ENCODE measurements at regions not wholly inside any gene's neighbourhood (a gene's known extent, or its start where the extent isn't known, plus 50 kb on each side); places are given as distances from the start of the nearest gene placed in this dataset.

DNA sequence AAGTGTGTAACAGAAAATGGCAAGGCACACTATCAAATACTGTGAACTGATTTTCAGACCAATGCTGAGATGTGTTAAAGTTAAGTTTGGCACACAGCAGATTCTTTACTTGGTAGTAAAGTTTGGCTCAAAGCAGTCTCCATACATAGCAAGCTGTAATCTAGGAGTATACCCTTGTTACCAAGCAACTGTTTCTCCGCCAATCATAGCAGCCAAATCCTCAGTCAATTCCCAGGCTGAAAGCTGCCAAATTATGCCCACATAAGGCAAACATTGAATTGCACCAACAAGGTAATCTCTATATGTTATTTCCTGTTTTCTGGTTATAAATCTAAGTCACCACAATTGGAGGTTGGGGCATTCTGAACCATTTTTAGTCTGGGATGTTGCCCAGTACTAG lies 345.7 kb downstream of the DEPDC1B start:
- 68 to 81% methylated on average over 1 of the region's 1 CpG for WGBS, 2 donors
- no peak overlapping the region for H3K4me3 ChIP-seq (ENCODE audit: low read depth, poor library complexity, severe bottlenecking)
- no peak for DNase-seq (ENCODE audit: low spot score in 2 of 2)
- TF ChIP-seq POLR2A (IDR thresholded peaks at IDR 0.05) (no peak), CTCF (IDR thresholded peaks at IDR 0.05) (no peak)
- intact Hi-C loops (cut with DNase I; ENCODE audit: low total_unique reads): no loop called here

DNA sequence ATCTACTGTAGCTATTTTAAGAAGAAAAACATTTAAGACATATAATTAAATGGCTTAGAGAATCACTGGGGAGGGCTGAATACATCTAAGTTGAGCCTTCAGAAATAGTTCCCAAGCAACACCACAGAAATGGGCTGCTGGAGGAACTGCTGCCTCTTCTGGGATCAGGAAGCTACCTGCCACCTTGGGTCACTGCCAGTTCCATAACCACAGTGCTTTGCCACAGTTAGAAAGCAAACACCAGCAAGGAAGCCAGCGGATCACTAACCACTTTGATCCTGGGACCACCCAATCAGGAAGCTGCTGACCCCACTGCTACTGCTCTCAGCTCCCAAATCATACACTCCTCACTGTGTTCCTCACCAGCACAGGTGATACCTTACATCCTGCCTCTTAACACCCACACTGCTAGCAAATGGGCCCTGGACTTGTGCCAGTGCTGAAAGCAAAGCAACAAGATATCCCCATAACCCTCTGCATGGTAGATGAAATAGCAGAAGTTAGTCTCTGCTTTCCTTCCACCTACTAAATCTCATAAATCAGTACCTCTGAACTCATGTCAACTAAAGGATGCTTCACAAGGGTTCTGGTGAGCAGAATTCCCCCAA lies 346.9 kb downstream of the DEPDC1B start:
- TF ChIP-seq CTCF (IDR thresholded peaks at IDR 0.05) (no peak), POLR2A (IDR thresholded peaks at IDR 0.05) (no peak)

DNA sequence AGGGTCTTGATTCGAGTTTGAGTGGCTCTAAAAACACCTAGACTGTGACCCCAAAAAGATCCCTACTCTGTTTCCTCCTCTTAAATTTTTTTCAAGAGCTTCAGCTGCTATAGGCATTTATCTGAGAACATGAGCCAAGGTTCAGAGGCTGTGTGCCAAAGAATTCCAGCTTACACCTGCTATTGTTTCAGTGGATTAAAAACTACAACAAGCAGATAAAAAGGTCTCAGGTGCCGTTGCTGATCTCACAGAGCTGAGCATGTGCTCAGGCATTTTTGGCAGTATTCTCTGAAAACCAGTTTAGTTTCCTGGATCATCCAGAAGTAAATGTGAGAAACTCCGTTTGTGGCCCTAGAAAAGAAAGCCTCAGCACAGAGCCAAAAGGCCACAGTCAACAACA lies 349.2 kb downstream of the DEPDC1B start:
- WGBS, 2 donors: 53 to 55% methylated on average over 3 of the region's 3 CpGs
- intact Hi-C loops (cut with DNase I; ENCODE audit: low total_unique reads): no loop called here
- TF ChIP-seq POLR2A (IDR thresholded peaks at IDR 0.05) (no peak), CTCF (IDR thresholded peaks at IDR 0.05) (no peak)
- DNase-seq (ENCODE audit: low spot score in 2 of 2): no peak
- H3K4me3 ChIP-seq (ENCODE audit: low read depth, poor library complexity, severe bottlenecking): no peak overlapping the region

More for the DNA sequence above, 346.9 kb downstream of the DEPDC1B start:
- no peak overlapping the region for H3K4me3 ChIP-seq (ENCODE audit: low read depth, poor library complexity, severe bottlenecking)
- DNase-seq (ENCODE audit: low spot score in 2 of 2): no peak
- 67 to 73% methylated on average over 1 of the region's 1 CpG for WGBS, 2 donors
- intact Hi-C loops (cut with DNase I; ENCODE audit: low total_unique reads): no loop called here

DNA sequence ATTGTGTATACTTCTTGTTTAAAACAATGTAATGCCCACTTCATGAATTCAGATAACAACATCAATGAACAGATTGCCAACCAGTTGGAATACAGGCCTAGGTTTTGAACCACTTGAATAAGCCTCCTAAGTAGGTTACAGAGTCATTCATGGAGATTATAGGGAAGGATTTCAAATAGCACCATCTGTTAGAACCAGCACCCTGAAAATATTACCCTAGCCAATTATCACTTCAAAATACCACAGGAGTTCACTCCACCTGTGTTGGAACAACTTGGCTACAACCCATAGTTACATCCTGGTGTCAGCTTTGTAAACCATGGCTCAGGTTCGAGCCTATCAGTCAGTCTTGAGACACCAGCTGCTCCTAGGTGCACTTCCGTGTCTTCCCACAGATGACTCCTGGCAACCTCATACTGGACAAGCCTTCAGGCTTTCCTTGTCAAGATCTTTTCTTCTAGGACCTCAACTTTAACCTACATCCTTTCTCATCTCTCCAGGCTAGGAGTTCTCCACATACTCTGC lies 350.0 kb downstream of the DEPDC1B start:
- H3K4me3 ChIP-seq (ENCODE audit: low read depth, poor library complexity, severe bottlenecking): no peak overlapping the region
- TF ChIP-seq CTCF (IDR thresholded peaks at IDR 0.05) (no peak), POLR2A (IDR thresholded peaks at IDR 0.05) (no peak)
- intact Hi-C loops (cut with DNase I; ENCODE audit: low total_unique reads): no loop called here
- DNase-seq (ENCODE audit: low spot score in 2 of 2): no peak
- WGBS, 2 donors: 89 to 91% methylated on average over 2 of the region's 2 CpGs

DNA sequence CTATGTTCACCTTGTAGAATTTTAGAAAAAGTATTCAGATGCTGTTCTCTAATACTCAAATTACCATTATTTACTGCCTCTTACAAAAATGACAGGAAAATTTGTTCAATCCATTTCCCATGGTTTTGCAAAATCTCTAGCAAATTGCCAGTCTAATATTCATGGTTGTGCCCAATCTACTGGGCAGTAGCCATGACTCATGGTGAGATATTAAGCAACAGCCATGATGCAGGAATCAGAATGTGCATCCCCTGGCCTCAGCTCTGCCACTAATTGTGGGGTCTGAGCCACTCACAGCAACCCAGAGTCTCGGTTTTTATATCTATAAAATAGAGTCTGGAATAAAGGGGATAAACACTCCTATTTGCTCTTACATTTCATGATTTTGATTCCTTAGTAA lies 353.6 kb downstream of the DEPDC1B start:
- no peak overlapping the region for H3K4me3 ChIP-seq (ENCODE audit: low read depth, poor library complexity, severe bottlenecking)
- TF ChIP-seq CTCF (IDR thresholded peaks at IDR 0.05) (no peak), POLR2A (IDR thresholded peaks at IDR 0.05) (no peak)
- WGBS, 2 donors: 82 to 93% methylated on average over 1 of the region's 1 CpG
- DNase-seq (ENCODE audit: low spot score in 2 of 2): no peak
- intact Hi-C loops (cut with DNase I; ENCODE audit: low total_unique reads): no loop called here

DNA sequence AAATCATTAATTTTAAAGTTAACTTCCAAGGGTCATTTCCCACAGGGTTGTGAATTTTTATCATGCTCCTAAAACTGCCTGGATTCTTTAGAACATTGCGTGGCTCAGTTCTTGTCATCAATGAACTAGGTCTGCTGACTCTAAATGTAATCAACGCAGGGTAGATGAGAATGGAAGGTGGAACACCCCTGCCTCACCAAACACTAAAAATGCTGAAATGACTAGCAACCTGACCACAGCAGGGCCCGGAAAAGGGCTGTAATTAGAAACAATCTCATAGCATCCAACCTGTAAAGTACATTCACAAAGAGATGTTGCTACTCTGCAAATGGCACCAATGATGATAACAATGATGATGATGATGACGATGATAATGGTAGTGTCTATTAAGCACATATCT lies 356.9 kb downstream of the DEPDC1B start:
- no peak for TF ChIP-seq POLR2A (IDR thresholded peaks at IDR 0.05)
- TF ChIP-seq CTCF (IDR thresholded peaks at IDR 0.05): no peak
- intact Hi-C loops (cut with DNase I; ENCODE audit: low total_unique reads): no loop called here
- WGBS, 2 donors: 92 to 95% methylated on average over 4 of the region's 4 CpGs
- H3K4me3 ChIP-seq (ENCODE audit: low read depth, poor library complexity, severe bottlenecking): no peak overlapping the region
- no peak for DNase-seq (ENCODE audit: low spot score in 2 of 2)
